Keratinocyte (primary cell): ENCODE measurements at regions not wholly inside any gene's neighbourhood (a gene's known extent, or its start where the extent isn't known, plus 50 kb on each side); places are given as distances from the start of the nearest gene placed in this dataset.

Experiments used
- DNase-seq: peaks from one replicate; pipeline ENCODE4 v3.0.0-alpha.2; 2011; ENCODE audit warnings: low read depth, missing footprints, low spot score
- FAIRE-seq: peaks from 2 replicates; lab custom pipeline; 2011; peaks lifted over from hg19 to GRCh38; lab: Jason Lieb, UNC
- H2AFZ ChIP-seq: 2 replicates; pipeline ENCODE4 v1.6.0; 2012; ENCODE audit warnings: low read length, control low read depth, inconsistent platforms; ENCODE audit not compliant: control insufficient read depth
- H3K27ac ChIP-seq: 2 replicates; pipeline ENCODE4 v1.5.1; 2011; ENCODE audit warnings: low read length; ENCODE audit not compliant: control insufficient read depth, insufficient read depth
- H3K27me3 ChIP-seq: 3 replicates; pipeline ENCODE4 v1.6.0; 2011; ENCODE audit warnings: low read length; ENCODE audit not compliant: control insufficient read depth, insufficient read depth; ENCODE audit errors: extremely low read depth
- H3K36me3 ChIP-seq, 2 experiments: 2 replicates in 1 of 2; 3 replicates in 1 of 2; pipeline ENCODE4 v1.5.1; 2011; ENCODE audit warnings: low read length in 2 of 2, mild to moderate bottlenecking in 1 of 2; ENCODE audit not compliant: control insufficient read depth in 2 of 2, insufficient read depth in 2 of 2; ENCODE audit errors: extremely low read depth in 1 of 2
- H3K4me1 ChIP-seq: 3 replicates; pipeline ENCODE4 v1.5.1; 2011; ENCODE audit warnings: low read length; ENCODE audit not compliant: control insufficient read depth, insufficient read depth; ENCODE audit errors: extremely low read depth
- H3K4me2 ChIP-seq: 3 replicates; pipeline ENCODE4 v1.6.0; 2011; ENCODE audit warnings: low read depth, low read length; ENCODE audit not compliant: control insufficient read depth, insufficient read depth; ENCODE audit errors: extremely low read depth
- H3K4me3 ChIP-seq, 3 experiments: fragments of 200-600 bp in 1 of 3; sonication (generic) in 1 of 3; 2 replicates in 2 of 3; 3 replicates in 1 of 3; pipeline ENCODE4 v1.5.1; 2011 to 2016; ENCODE audit warnings: low read length in 3 of 3, mild to moderate bottlenecking in 3 of 3, control low read depth in 2 of 3, inconsistent platforms in 1 of 3, low read depth in 1 of 3, mixed read lengths in 1 of 3, mixed run types in 1 of 3, moderate library complexity in 1 of 3; ENCODE audit not compliant: control insufficient read depth in 2 of 3, insufficient read depth in 2 of 3; ENCODE audit errors: extremely low read depth in 1 of 3
- H3K79me2 ChIP-seq: 2 replicates; pipeline ENCODE4 v1.6.0; 2012; ENCODE audit warnings: low read length; ENCODE audit not compliant: control insufficient read depth, insufficient read depth
- H3K9ac ChIP-seq: 3 replicates; pipeline ENCODE4 v1.6.0; 2011; ENCODE audit warnings: low read length; ENCODE audit not compliant: control insufficient read depth, insufficient read depth; ENCODE audit errors: extremely low read depth
- H3K9me1 ChIP-seq: 3 replicates; pipeline ENCODE4 v1.6.0; 2011; ENCODE audit warnings: low read length; ENCODE audit not compliant: control insufficient read depth, insufficient read depth; ENCODE audit errors: extremely low read depth
- H3K9me3 ChIP-seq: 2 replicates; pipeline ENCODE4 v1.5.1; 2012; ENCODE audit warnings: low read depth, low read length; ENCODE audit not compliant: control insufficient read depth
- H4K20me1 ChIP-seq: 3 replicates; pipeline ENCODE4 v1.6.0; 2011; ENCODE audit warnings: low read length; ENCODE audit not compliant: control insufficient read depth, insufficient read depth; ENCODE audit errors: extremely low read depth
- CTCF ChIP-seq, 3 experiments: IDR thresholded peaks in 1 of 3; conservative IDR thresholded peaks in 1 of 3; optimal IDR thresholded peaks in 1 of 3; 2 replicates in 2 of 3; 3 replicates in 1 of 3; pipeline versions ENCODE3 to v1.5.1; 2011; ENCODE audit warnings: low read length in 3 of 3, mild to moderate bottlenecking in 3 of 3, moderate library complexity in 2 of 3, control low read depth in 1 of 3, inconsistent platforms in 1 of 3; ENCODE audit not compliant: insufficient read depth in 2 of 3; ENCODE audit errors: extremely low read depth in 1 of 3
- EZH2 ChIP-seq: IDR thresholded peaks from one replicate; pipeline ENCODE4 v1.6.1; 2012; ENCODE audit warnings: inconsistent platforms, mild to moderate bottlenecking, low read length, moderate library complexity
- dilution Hi-C: fragments of 300-500 bp; cut with MboI; formaldehyde crosslinking; loops from one replicate; pipeline ENCODE4 v1.7.0; 2020; ENCODE audit warnings: low sequenced_read_pairs; ENCODE audit not compliant: extremely low pct_ligation_motif_present

GRCh38 chr3:107150675-107151074 is 226.6 kb upstream of the CCDC54 start:
- Histone ChIP-seq H3K4me3 (no peak overlapping the region), H3K4me2 (no peak overlapping the region), H3K9me3 (no peaks in the 10 kb centered on the region), H3K36me3 (no peaks in the 10 kb centered on the region), H2AFZ (no peak overlapping the region), H3K9me1 (no peaks in the 10 kb centered on the region), H4K20me1 (no peaks in the 10 kb centered on the region), H3K79me2 (no peaks in the 10 kb centered on the region), H3K9ac (no peak overlapping the region), H3K27me3 (no peaks in the 10 kb centered on the region), H3K27ac (no peak overlapping the region), H3K4me1 (no peaks in the 10 kb centered on the region)
- DNase-seq (no peak), FAIRE-seq (no peak)
- dilution Hi-C loops: no loop called here
- no peak for TF ChIP-seq EZH2
- no peak for TF ChIP-seq CTCF (optimal IDR thresholded peaks at IDR 0.05 in 1 of 3, IDR thresholded peaks at IDR 0.05 in 1 of 3, conservative IDR thresholded peaks at IDR 0.05 in 1 of 3; ENCODE audit: extremely low read depth in 1 of 3, insufficient read depth in 2 of 3, low read length in 3 of 3)

- H3K36me3 ChIP-seq: no peaks in the 10 kb centered on the region
- dilution Hi-C loops: no loop called here
- no peak overlapping the region for H3K9ac ChIP-seq
- H3K4me2 ChIP-seq: no peak overlapping the region
- no peaks in the 10 kb centered on the region for H4K20me1 ChIP-seq
- no peaks in the 10 kb centered on the region for H3K79me2 ChIP-seq
- H3K4me1 ChIP-seq: no peaks in the 10 kb centered on the region
- TF ChIP-seq CTCF (optimal IDR thresholded peaks at IDR 0.05 in 1 of 3, IDR thresholded peaks at IDR 0.05 in 1 of 3, conservative IDR thresholded peaks at IDR 0.05 in 1 of 3; ENCODE audit: extremely low read depth in 1 of 3, insufficient read depth in 2 of 3, low read length in 3 of 3) (no peak), EZH2 (no peak)
- no peaks in the 10 kb centered on the region for H3K9me1 ChIP-seq
- no peaks in the 10 kb centered on the region for H3K9me3 ChIP-seq
- H3K27ac ChIP-seq: no peak overlapping the region
- DNase-seq (no peak), FAIRE-seq (no peak)
- H2AFZ ChIP-seq: no peak overlapping the region
- no peak overlapping the region for H3K4me3 ChIP-seq
- no peaks in the 10 kb centered on the region for H3K27me3 ChIP-seq
Measured at GRCh38 chr3:107153981-107154380, 223.3 kb upstream of the CCDC54 start.
